ENCODE measurements at regions not wholly inside any gene's neighbourhood (a gene's known extent, or its start where the extent isn't known, plus 50 kb on each side); places are given as distances from the start of the nearest gene placed in this dataset.

GRCh38 chr7:19062216-19062615, 55.2 kb downstream of the TWIST1 start:
- TF ChIP-seq EP300 (IDR thresholded peaks at IDR 0.05; ENCODE audit: low read depth) (no peak), POLR2AphosphoS5 (IDR thresholded peaks at IDR 0.05) (no peak), POLR2A (IDR thresholded peaks at IDR 0.05) (no peak), CTCF (IDR thresholded peaks at IDR 0.05) (no peak)
- DNase-seq, result no peak
- Histone ChIP-seq H3K4me1 (no peaks in the 10 kb centered on the region), H3K27me3 (no peaks in the 10 kb centered on the region), H3K9me3 (no peaks in the 10 kb centered on the region), H3K36me3 (no peaks in the 10 kb centered on the region), H3K4me3 (no peak overlapping the region), H3K27ac (no peak overlapping the region)
- 69 to 80% methylated on average over 1 of the region's 1 CpG for WGBS, 2 donors (ENCODE audit: low coverage in 1 of 2)
- in situ Hi-C loops (cut with MboI; ENCODE audit: low pct_ligation_motif_present in 1 of 4, low pct_unique_long_range_greater_than_20kb in 1 of 4, low sequenced_read_pairs in 3 of 4), result loop anchor here in 1 of 4 donors (25.0 kb wide), 1 partner anchor 725 kb away; no protein-coding TSS in a partner anchor
- intact Hi-C loops (cut with DNase I; ENCODE audit: low total_unique reads), result no loop called here

GRCh38 chr7:19061331-19061730, 56.1 kb downstream of the TWIST1 start:
- Histone ChIP-seq H3K9me3 (no peaks in the 10 kb centered on the region), H3K36me3 (no peaks in the 10 kb centered on the region), H3K4me1 (no peaks in the 10 kb centered on the region), H3K27me3 (no peaks in the 10 kb centered on the region), H3K4me3 (no peak overlapping the region), H3K27ac (no peak overlapping the region)
- TF ChIP-seq POLR2AphosphoS5 (IDR thresholded peaks at IDR 0.05), result no peak
- no peak for TF ChIP-seq EP300 (IDR thresholded peaks at IDR 0.05; ENCODE audit: low read depth)
- TF ChIP-seq POLR2A (IDR thresholded peaks at IDR 0.05), result no peak
- no peak for TF ChIP-seq CTCF (IDR thresholded peaks at IDR 0.05)
- intact Hi-C loops (cut with DNase I; ENCODE audit: low total_unique reads) (no loop called here), in situ Hi-C loops (cut with MboI; ENCODE audit: low pct_ligation_motif_present in 1 of 4, low pct_unique_long_range_greater_than_20kb in 1 of 4, low sequenced_read_pairs in 3 of 4) (loop anchor here in 1 of 4 donors (25.0 kb wide), 1 partner anchor 724 kb away; no protein-coding TSS in a partner anchor)
- no peak for DNase-seq

GRCh38 chr7:19060761-19061259, 56.6 kb downstream of the TWIST1 start:
- no peak overlapping the region for H3K4me3 ChIP-seq
- no peaks in the 10 kb centered on the region for H3K27me3 ChIP-seq
- no peak overlapping the region for H3K27ac ChIP-seq
- in situ Hi-C loops (cut with MboI; ENCODE audit: low pct_ligation_motif_present in 1 of 4, low pct_unique_long_range_greater_than_20kb in 1 of 4, low sequenced_read_pairs in 3 of 4) (loop anchor here in 1 of 4 donors (25.0 kb wide), 1 partner anchor 724 kb away; no protein-coding TSS in a partner anchor), intact Hi-C loops (cut with DNase I; ENCODE audit: low total_unique reads) (no loop called here)
- DNase-seq, result no peak
- WGBS, 2 donors (ENCODE audit: low coverage in 1 of 2), result 70 to 79% methylated on average over 4 of the region's 4 CpGs
- TF ChIP-seq EP300 (IDR thresholded peaks at IDR 0.05; ENCODE audit: low read depth) (no peak), POLR2A (IDR thresholded peaks at IDR 0.05) (no peak)
- H3K36me3 ChIP-seq, result no peaks in the 10 kb centered on the region
- H3K9me3 ChIP-seq, result no peaks in the 10 kb centered on the region
- no peaks in the 10 kb centered on the region for H3K4me1 ChIP-seq

- no peak overlapping the region for H3K27ac ChIP-seq
- no peaks in the 10 kb centered on the region for H3K27me3 ChIP-seq
- intact Hi-C loops (cut with DNase I; ENCODE audit: low total_unique reads), result loop anchor here (2.0 kb wide), 1 partner anchor 14 kb away; no protein-coding TSS in a partner anchor
- no peak for DNase-seq
- TF ChIP-seq POLR2A (IDR thresholded peaks at IDR 0.05), result no peak
- no peak for TF ChIP-seq POLR2AphosphoS5 (IDR thresholded peaks at IDR 0.05)
- TF ChIP-seq EP300 (IDR thresholded peaks at IDR 0.05; ENCODE audit: low read depth), result no peak
- TF ChIP-seq CTCF (IDR thresholded peaks at IDR 0.05), result no peak
- no peaks in the 10 kb centered on the region for H3K36me3 ChIP-seq
- no peak overlapping the region for H3K4me3 ChIP-seq
- H3K4me1 ChIP-seq, result no peaks in the 10 kb centered on the region
- in situ Hi-C loops (cut with MboI; ENCODE audit: low pct_ligation_motif_present in 1 of 4, low pct_unique_long_range_greater_than_20kb in 1 of 4, low sequenced_read_pairs in 3 of 4), result loop anchor here in 1 of 4 donors (25.0 kb wide), 1 partner anchor 719 kb away; no protein-coding TSS in a partner anchor
- H3K9me3 ChIP-seq, result no peaks in the 10 kb centered on the region
These were observed 61.1 kb downstream of the TWIST1 start for GRCh38 chr7:19056305-19056704.
